ENCODE measurements at regions not wholly inside any gene's neighbourhood (a gene's known extent, or its start where the extent isn't known, plus 50 kb on each side); places are given as distances from the start of the nearest gene placed in this dataset.
"Not testable (repeated sequence)": the region's sequence is repeated elsewhere in the genome, so short reads cannot be mapped to it uniquely, and the experiment has no call there.

DNA sequence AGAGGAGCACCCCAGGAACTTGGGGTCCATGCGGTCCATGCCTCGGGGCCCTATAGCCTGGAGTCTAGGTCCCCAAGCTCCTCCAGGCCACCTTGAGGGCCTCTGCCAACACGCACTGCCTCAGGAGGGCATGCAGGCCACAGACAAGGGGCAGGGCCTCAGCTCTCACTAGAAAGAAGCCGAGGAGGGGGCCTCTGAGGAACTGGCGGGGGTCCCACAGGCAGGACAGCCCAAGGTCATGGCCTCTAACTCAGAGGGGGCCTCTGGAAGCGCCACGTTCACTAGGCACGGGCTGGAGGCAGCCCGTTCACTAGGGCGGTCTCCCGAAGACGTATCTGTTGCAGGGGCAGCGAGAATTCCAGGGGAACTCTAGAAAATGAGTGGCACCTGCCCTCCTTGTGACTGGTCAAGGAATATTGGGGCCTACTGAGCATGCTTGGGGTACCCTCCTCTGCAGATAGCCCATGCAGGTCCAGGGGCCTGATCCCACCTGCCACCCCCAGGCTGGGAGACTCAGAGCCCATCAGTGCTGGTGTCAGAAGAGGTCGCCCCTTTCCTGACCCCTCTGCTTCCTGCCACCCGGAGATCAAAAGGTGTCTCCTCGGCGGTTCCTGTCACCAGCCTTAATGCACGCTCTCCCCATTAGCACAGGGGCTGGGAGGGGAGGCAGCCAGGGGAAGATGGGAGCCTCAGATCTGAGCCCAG is 86.7 kb upstream of the RET start:
- no peaks in the 10 kb centered on the region for H3K4me1 ChIP-seq (ENCODE audit: control insufficient read depth in 3 of 3, insufficient read depth in 3 of 3, low read length in 3 of 3)
- H3K27ac ChIP-seq (ENCODE audit: low read depth, low read length): no peak overlapping the region
- no peaks in the 10 kb centered on the region for H3K27me3 ChIP-seq (ENCODE audit: control insufficient read depth in 3 of 3, insufficient read depth in 3 of 3, low read length in 3 of 3)
- no peak overlapping the region for H3K9ac ChIP-seq (ENCODE audit: low read depth in 1 of 3, low read length in 3 of 3)
- H3K9me3 ChIP-seq (ENCODE audit: control insufficient read depth in 3 of 3, low read length in 3 of 3): no peaks in the 10 kb centered on the region
- no peaks in the 10 kb centered on the region for H3K36me3 ChIP-seq (ENCODE audit: control insufficient read depth in 3 of 3, insufficient read depth in 3 of 3, low read length in 3 of 3)
- H3K4me3 ChIP-seq (ENCODE audit: low read length in 3 of 3): no peak overlapping the region

DNA sequence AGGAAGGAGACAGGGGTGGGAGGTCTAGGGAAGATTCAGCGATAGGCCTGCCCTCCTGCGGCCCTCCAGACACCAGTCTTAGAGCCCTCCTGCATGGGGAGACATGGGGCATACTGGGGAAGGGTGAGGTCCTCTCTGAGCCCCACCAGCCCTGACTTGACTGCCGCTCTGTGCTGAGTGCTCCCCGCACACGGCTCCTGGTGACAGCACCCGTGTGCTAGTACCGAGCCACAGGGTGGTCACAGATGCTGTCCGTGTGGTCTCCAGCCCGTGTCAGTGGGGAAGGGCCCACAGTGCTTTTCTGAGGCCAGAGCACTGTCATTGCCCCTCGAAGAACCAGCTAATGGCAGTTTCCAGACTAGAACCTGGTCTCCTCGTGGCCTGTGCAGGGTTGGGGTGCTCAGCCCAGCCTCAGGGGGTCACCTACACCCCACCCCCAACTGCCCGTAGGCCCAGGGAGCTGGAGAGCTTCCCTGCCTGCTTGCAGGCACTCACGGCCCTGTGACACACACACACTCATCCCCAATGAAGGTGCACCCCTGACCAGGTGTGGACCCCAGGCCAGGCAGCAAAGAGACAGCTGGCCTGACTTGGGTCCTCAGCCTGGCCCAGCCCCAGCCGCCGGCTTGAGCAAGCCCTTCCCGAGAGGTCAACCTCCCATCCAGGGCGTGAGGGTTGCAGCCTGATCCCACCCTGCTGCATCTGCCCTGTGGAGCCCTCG is 86.0 kb upstream of the RET start:
- Histone ChIP-seq H3K27me3 (ENCODE audit: control insufficient read depth in 3 of 3, insufficient read depth in 3 of 3, low read length in 3 of 3) (no peaks in the 10 kb centered on the region), H3K9me3 (ENCODE audit: control insufficient read depth in 3 of 3, low read length in 3 of 3) (no peaks in the 10 kb centered on the region), H3K36me3 (ENCODE audit: control insufficient read depth in 3 of 3, insufficient read depth in 3 of 3, low read length in 3 of 3) (no peaks in the 10 kb centered on the region), H3K4me1 (ENCODE audit: control insufficient read depth in 3 of 3, insufficient read depth in 3 of 3, low read length in 3 of 3) (no peaks in the 10 kb centered on the region), H3K9ac (ENCODE audit: low read depth in 1 of 3, low read length in 3 of 3) (no peak overlapping the region), H3K4me3 (ENCODE audit: low read length in 3 of 3) (no peak overlapping the region), H3K27ac (ENCODE audit: low read depth, low read length) (no peak overlapping the region)

DNA sequence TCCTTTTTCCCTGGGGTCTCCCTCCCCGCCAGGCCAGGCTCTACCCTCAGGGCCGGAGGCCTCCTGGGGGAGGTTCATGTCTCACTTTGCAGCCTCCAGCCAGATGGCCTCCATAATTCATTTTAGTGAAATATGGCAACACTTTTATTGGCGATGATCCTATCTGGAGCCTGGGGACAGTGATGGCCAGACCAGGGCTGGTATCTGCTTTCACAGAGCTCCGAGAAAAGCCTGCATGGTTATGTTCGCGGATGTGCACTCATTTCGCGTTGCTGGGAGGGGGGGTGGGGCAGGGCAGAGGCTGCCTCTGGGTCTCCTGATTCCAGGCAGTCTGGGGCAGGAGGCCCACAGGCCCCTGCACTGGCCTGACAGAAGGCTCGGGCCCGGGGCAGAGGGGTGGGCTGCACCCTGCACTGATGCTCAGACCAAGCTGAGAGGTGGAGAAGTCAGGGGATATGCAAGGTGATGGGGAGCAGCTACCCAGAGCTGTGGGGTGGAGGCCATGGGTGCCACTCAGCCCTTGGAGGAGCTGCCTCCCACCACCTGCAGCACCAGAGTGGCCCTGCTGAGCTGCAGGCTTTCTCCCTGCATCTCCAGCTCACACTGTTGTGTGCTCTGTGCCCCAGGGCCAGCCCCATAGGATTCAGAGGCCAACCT is 85.3 kb upstream of the RET start:
- Histone ChIP-seq H3K4me1 (ENCODE audit: control insufficient read depth in 3 of 3, insufficient read depth in 3 of 3, low read length in 3 of 3) (no peaks in the 10 kb centered on the region), H3K27me3 (ENCODE audit: control insufficient read depth in 3 of 3, insufficient read depth in 3 of 3, low read length in 3 of 3) (no peaks in the 10 kb centered on the region), H3K9me3 (ENCODE audit: control insufficient read depth in 3 of 3, low read length in 3 of 3) (no peaks in the 10 kb centered on the region), H3K9ac (ENCODE audit: low read depth in 1 of 3, low read length in 3 of 3) (no peak overlapping the region), H3K27ac (ENCODE audit: low read depth, low read length) (no peak overlapping the region), H3K4me3 (ENCODE audit: low read length in 3 of 3) (no peak overlapping the region), H3K36me3 (ENCODE audit: control insufficient read depth in 3 of 3, insufficient read depth in 3 of 3, low read length in 3 of 3) (no peaks in the 10 kb centered on the region)

DNA sequence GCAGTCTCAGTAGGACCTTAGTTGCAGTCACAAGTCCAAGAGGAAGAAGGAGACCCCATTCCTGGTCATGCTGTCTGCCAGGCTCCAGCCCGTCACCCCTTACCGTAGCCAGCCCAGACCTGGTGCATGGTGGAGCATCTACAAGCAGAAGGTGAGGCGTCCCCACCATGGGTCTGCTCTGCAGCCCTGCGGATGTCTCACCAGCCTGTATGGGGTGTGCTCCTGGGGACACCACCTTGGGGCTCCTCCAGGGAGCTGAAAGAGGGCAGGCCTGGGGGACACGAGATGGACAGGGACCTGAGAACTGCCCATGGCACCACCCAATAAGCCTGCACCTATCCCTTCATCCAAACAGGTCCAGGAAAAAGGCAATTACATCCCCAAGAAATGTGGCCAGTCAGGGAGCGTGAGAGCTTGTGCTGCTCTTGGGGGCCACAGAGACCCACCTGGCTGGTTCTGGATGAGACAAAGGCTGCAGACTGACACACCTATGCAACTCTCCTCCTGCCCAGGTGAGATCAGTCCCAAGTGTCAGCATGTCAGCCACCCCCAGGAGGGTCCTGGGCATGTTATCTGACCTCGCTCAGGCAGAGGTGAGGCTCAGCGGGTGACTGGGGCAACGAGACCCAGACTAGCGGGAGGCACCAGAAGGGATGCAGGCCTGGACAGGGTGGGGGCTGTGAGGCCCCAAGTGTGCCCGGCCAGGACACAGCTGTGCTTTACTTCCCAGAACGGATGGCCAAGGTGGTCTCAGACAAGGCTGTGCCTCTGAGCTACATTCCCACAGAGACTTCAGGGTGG is 84.5 kb upstream of the RET start:
- Histone ChIP-seq H3K9me3 (ENCODE audit: control insufficient read depth in 3 of 3, low read length in 3 of 3) (no peaks in the 10 kb centered on the region), H3K27me3 (ENCODE audit: control insufficient read depth in 3 of 3, insufficient read depth in 3 of 3, low read length in 3 of 3) (no peaks in the 10 kb centered on the region), H3K27ac (ENCODE audit: low read depth, low read length) (no peak overlapping the region), H3K4me3 (ENCODE audit: low read length in 3 of 3) (no peak overlapping the region), H3K36me3 (ENCODE audit: control insufficient read depth in 3 of 3, insufficient read depth in 3 of 3, low read length in 3 of 3) (no peaks in the 10 kb centered on the region), H3K9ac (ENCODE audit: low read depth in 1 of 3, low read length in 3 of 3) (no peak overlapping the region), H3K4me1 (ENCODE audit: control insufficient read depth in 3 of 3, insufficient read depth in 3 of 3, low read length in 3 of 3) (no peaks in the 10 kb centered on the region)

DNA sequence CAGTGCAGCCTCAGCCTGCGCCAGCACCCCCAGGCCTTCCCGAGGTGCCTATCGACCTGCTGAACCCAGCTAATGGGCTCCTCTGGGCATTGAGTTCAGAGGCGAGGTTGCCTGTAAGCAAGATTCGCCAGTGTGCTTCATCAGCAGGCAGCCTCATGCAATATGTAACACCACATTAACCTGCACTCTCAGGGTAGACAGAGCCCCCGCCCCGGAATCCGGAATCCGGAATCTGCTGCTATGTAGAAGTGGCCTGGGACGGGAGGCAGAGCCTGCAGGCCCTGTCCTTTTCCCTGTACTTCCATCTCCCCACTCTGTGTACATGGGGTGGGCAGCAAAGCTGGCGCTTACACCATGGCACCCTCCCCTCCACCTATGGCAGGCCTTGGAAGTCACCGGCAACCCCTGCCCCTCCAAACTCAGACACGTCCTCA is 83.9 kb upstream of the RET start:
- no peak overlapping the region for H3K9ac ChIP-seq (ENCODE audit: low read depth in 1 of 3, low read length in 3 of 3)
- H3K4me3 ChIP-seq (ENCODE audit: low read length in 3 of 3): no peak overlapping the region
- H3K9me3 ChIP-seq (ENCODE audit: control insufficient read depth in 3 of 3, low read length in 3 of 3): no peaks in the 10 kb centered on the region
- no peaks in the 10 kb centered on the region for H3K27me3 ChIP-seq (ENCODE audit: control insufficient read depth in 3 of 3, insufficient read depth in 3 of 3, low read length in 3 of 3)
- H3K27ac ChIP-seq (ENCODE audit: low read depth, low read length): no peak overlapping the region
- H3K4me1 ChIP-seq (ENCODE audit: control insufficient read depth in 3 of 3, insufficient read depth in 3 of 3, low read length in 3 of 3): no peaks in the 10 kb centered on the region
- no peaks in the 10 kb centered on the region for H3K36me3 ChIP-seq (ENCODE audit: control insufficient read depth in 3 of 3, insufficient read depth in 3 of 3, low read length in 3 of 3)

DNA sequence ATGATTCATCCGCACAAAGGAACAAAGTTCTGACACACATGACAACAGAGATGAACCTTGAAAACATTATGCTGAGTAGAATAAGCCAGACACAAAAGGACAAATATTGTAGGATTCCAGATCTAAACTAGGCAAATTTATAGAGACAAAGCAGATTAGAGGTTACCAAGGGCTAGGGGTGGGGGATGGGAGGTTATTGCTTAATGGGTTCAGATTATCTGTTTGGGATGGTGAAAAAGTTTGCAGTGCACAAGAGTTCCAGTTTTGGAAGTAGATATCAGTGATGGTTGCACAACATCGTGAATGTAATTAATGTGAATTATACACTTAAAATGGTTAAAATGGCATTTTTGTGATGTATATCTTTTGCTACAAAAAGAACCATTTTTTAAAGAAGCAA is 82.0 kb upstream of the RET start:
- H3K9me3 ChIP-seq (ENCODE audit: control insufficient read depth in 3 of 3, low read length in 3 of 3); H3K4me1 ChIP-seq (ENCODE audit: control insufficient read depth in 3 of 3, insufficient read depth in 3 of 3, low read length in 3 of 3); H3K4me3 ChIP-seq (ENCODE audit: low read length in 3 of 3); H3K36me3 ChIP-seq (ENCODE audit: control insufficient read depth in 3 of 3, insufficient read depth in 3 of 3, low read length in 3 of 3); H3K9ac ChIP-seq (ENCODE audit: low read depth in 1 of 3, low read length in 3 of 3); H3K27me3 ChIP-seq (ENCODE audit: control insufficient read depth in 3 of 3, insufficient read depth in 3 of 3, low read length in 3 of 3); H3K27ac ChIP-seq (ENCODE audit: low read depth, low read length): not testable (repeated sequence)

DNA sequence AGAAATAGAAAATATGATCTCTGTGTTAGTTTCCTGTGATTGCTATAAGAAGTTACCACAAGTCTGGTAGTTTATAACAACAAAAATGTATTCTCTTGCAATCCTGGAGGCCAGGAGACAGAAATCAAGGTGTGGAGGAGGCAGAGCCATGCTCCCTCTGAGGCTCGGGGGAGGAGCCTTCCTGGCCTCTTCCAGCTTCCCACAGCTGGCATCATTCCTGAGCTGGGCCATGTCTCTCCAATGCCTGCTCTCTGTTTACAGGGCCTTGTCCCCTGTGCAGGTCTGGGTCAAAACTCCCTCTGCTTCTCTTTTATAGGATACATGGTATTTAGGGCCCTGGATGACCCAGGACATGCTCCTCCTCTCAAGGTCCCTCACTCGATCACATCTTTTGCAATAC is 81.3 kb upstream of the RET start:
- H3K36me3 ChIP-seq (ENCODE audit: control insufficient read depth in 3 of 3, insufficient read depth in 3 of 3, low read length in 3 of 3): no peaks in the 10 kb centered on the region

DNA sequence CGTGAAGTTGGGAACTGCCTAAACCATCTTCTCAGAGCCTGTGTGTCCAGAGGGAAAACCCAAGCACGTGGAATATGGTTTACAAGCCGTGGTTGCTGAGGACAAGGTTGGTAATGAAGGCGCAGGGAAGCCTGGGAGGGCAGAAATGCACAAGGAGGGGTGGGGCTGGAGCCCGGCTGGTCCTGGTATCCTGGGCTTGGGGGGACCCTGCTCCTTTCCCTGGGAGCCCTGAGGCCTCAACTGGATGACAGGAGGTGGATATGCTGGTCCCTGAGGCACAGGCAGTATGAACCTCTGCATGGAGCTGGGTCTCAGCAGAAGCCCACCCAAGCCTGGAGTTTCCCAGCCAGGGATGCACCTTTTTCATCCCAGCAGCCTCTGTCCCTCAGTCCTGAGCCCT is 80.3 kb upstream of the RET start:
- Histone ChIP-seq H3K36me3 (ENCODE audit: control insufficient read depth in 3 of 3, insufficient read depth in 3 of 3, low read length in 3 of 3) (no peaks in the 10 kb centered on the region), H3K27me3 (ENCODE audit: control insufficient read depth in 3 of 3, insufficient read depth in 3 of 3, low read length in 3 of 3) (peaks cover 0 to 6% (median 2%) of the 10 kb centered on the region in 3 donors), H3K4me1 (ENCODE audit: control insufficient read depth in 3 of 3, insufficient read depth in 3 of 3, low read length in 3 of 3) (no peaks in the 10 kb centered on the region), H3K9me3 (ENCODE audit: control insufficient read depth in 3 of 3, low read length in 3 of 3) (no peaks in the 10 kb centered on the region), H3K9ac (ENCODE audit: low read depth in 1 of 3, low read length in 3 of 3) (no peak overlapping the region), H3K27ac (ENCODE audit: low read depth, low read length) (no peak overlapping the region), H3K4me3 (ENCODE audit: low read length in 3 of 3) (no peak overlapping the region)

More for the DNA sequence above, 81.3 kb upstream of the RET start:
- H3K27ac ChIP-seq (ENCODE audit: low read depth, low read length): no peak overlapping the region
- H3K9me3 ChIP-seq (ENCODE audit: control insufficient read depth in 3 of 3, low read length in 3 of 3): no peaks in the 10 kb centered on the region
- peaks cover 0 to 2% (median under 1%) of the 10 kb centered on the region in 3 donors for H3K27me3 ChIP-seq (ENCODE audit: control insufficient read depth in 3 of 3, insufficient read depth in 3 of 3, low read length in 3 of 3)
- H3K9ac ChIP-seq (ENCODE audit: low read depth in 1 of 3, low read length in 3 of 3): no peak overlapping the region
- no peaks in the 10 kb centered on the region for H3K4me1 ChIP-seq (ENCODE audit: control insufficient read depth in 3 of 3, insufficient read depth in 3 of 3, low read length in 3 of 3)
- H3K4me3 ChIP-seq (ENCODE audit: low read length in 3 of 3): no peak overlapping the region

DNA sequence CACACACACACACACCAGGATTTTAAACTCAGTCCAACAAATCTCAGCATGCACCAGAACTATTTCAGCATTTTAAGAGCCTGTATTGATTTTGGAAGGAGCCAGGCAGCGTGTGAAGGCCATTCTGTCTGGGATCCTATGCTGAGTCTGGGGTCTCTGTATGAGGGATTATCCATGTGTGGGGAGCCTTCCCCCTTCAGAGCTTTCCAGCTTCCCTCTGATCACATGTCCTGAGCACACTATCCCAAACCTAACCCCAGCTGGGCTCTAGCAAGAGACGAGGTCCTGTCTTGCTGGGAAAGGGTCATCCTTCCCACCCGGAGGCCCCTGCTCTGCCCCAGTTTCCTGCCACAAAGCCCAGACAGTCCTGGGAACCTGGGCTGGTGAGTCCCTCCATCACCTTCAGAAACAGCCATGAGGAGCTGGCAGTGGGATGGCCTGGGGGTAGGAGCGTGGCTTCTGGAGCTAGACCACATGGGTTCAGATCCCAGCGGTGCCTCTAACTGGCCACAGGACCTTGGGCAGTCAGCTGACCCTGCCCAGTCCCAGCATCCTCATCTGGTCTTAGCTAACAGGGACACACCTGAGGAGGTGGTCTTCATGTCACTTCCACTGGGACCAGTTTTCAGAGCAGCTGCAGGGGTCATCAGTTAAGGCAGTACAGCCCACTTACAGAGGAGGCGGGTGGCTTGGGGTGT is 79.6 kb upstream of the RET start:
- Histone ChIP-seq H3K36me3 (ENCODE audit: control insufficient read depth in 3 of 3, insufficient read depth in 3 of 3, low read length in 3 of 3) (no peaks in the 10 kb centered on the region), H3K4me3 (ENCODE audit: low read length in 3 of 3) (no peak overlapping the region), H3K4me1 (ENCODE audit: control insufficient read depth in 3 of 3, insufficient read depth in 3 of 3, low read length in 3 of 3) (no peaks in the 10 kb centered on the region), H3K9me3 (ENCODE audit: control insufficient read depth in 3 of 3, low read length in 3 of 3) (no peaks in the 10 kb centered on the region), H3K27ac (ENCODE audit: low read depth, low read length) (no peak overlapping the region), H3K27me3 (ENCODE audit: control insufficient read depth in 3 of 3, insufficient read depth in 3 of 3, low read length in 3 of 3) (peaks cover 0 to 9% (median 2%) of the 10 kb centered on the region in 3 donors), H3K9ac (ENCODE audit: low read depth in 1 of 3, low read length in 3 of 3) (no peak overlapping the region)
